ENCODE measurements at regions not wholly inside any gene's neighbourhood (a gene's known extent, or its start where the extent isn't known, plus 50 kb on each side); places are given as distances from the start of the nearest gene placed in this dataset.
"Not testable (repeated sequence)": the region's sequence is repeated elsewhere in the genome, so short reads cannot be mapped to it uniquely, and the experiment has no call there.

DNA sequence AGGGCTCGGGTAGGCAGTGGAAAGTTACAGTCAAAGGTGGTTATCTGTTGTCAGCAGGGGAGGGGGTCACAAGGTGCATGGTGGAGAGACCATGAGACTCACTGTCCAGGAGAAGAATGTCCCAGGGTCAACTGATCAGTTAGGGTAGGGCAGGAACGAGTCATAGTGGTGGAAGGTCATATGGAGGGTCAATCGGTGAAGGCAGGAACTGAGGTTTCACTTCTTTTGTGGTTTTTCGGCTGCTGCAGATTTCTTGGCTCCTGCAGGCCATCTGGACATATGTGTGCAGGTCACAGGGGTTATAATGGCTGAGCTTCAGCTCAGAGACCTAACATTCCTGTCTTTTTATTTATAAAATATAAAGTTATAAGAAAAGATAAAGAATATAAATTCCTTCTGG lies 506.2 kb upstream of the ROBO2 start:
- in situ Hi-C loops (cut with MboI; ENCODE audit: low pct_unique_long_range_greater_than_20kb, low sequenced_read_pairs); DNase-seq: not testable (repeated sequence)

DNA sequence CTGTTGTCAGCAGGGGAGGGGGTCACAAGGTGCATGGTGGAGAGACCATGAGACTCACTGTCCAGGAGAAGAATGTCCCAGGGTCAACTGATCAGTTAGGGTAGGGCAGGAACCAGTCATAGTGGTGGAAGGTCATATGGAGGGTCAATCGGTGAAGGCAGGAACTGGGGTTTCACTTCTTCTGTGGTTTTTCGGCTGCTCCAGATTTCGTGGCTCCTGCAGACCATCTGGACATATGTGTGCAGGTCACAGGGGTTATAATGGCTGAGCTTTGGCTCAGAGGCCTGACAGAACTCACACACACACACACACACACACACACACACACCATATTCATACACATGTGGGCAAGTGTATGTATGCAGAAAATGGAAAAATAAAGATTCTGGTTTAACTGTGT lies 502.0 kb upstream of the ROBO2 start:
- in situ Hi-C loops (cut with MboI; ENCODE audit: low pct_unique_long_range_greater_than_20kb, low sequenced_read_pairs); DNase-seq: not testable (repeated sequence)

DNA sequence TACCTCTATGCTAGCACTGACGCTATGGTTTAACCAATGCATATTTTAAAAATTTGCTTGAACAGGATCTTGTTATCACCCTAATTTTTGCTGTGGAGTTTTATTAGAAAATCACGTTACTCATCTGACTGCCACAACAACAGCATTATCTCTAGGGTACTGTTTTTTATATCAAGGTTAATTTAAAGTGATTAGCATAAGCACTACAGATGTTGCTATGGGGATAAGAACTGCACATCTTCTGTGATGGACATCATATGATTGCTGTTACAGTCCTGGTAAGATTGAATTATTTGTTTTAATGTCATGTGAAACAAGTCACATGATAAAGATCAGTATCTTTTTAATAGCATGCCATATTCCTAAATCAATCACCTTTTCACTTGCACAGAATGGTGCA lies 492.2 kb upstream of the ROBO2 start:
- DNase-seq = no peak
- in situ Hi-C loops (cut with MboI; ENCODE audit: low pct_unique_long_range_greater_than_20kb, low sequenced_read_pairs) = no loop called here

DNA sequence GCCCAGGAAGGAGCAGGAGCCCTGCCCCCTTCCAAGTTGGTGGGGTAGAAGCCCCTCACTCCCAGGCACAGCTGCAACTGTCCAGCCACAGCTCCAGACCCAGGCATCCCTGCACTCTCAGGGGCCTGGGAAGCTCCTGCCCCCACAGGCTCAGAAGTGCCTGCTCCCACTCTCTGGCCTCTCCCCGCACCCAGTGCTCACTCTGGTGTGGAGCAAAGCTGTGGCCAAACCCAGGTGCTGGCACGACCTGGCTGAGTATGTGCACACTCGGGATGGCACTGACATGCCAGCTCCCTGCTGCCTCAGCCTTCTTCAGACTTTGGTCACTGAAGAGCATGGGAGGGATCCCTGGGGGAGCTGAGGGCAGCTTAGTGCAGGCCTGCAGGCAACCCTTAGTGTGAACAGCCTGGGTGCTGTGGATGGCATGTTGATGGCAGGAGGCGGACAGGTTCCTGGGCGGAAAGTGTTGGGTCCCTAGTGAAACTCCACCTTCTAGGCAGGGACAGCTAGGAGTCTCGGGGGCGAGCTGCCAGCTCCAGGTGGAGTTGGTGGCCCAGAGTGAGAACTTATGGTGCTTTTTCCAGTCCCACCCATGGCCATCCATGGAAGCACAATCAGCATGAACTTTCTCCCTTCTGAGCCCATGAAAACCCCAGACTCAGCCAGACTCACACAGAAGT lies 489.2 kb upstream of the ROBO2 start:
- in situ Hi-C loops (cut with MboI; ENCODE audit: low pct_unique_long_range_greater_than_20kb, low sequenced_read_pairs) = no loop called here
- DNase-seq = no peak

DNA sequence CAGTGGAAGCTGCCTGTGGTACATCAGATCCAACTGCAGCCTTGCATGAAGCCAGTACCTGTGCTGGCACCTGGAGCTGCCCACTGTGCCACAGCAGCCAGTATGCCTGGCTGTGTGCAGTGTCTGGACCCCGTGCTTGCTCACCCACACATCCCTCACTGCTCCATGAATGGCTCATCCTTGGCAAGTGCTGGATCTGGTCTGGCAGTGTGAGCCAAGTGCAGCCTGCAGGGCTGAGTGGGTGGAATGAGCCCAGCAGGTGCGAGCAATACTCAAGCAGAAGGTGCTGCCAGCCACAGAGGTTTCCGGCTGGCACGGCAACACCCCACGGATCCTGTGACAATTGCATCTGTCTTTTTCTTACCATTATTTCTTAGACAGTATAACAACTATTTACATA lies 488.2 kb upstream of the ROBO2 start:
- in situ Hi-C loops (cut with MboI; ENCODE audit: low pct_unique_long_range_greater_than_20kb, low sequenced_read_pairs) = no loop called here

DNA sequence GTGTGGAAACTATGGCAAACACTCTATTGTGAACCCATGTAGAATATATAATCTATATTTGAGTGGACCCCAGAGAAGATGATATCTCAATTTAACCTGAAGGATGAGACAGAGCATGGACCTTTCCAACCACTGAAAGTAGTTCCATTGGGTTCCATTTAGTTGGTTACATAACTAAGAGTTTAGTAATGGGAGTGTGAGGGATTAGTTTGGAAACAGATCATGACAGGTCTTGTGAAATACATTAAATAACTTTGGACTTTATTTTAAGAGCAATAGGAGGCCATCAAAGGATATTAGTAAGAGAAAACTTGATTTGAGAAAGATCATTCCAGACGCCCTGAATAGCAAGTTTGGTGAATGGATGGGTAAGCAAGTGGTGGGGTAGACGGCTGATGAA lies 487.2 kb upstream of the ROBO2 start:
- in situ Hi-C loops (cut with MboI; ENCODE audit: low pct_unique_long_range_greater_than_20kb, low sequenced_read_pairs) = no loop called here
- no peak for DNase-seq

More for the DNA sequence above, 488.2 kb upstream of the ROBO2 start:
- DNase-seq = no peak

DNA sequence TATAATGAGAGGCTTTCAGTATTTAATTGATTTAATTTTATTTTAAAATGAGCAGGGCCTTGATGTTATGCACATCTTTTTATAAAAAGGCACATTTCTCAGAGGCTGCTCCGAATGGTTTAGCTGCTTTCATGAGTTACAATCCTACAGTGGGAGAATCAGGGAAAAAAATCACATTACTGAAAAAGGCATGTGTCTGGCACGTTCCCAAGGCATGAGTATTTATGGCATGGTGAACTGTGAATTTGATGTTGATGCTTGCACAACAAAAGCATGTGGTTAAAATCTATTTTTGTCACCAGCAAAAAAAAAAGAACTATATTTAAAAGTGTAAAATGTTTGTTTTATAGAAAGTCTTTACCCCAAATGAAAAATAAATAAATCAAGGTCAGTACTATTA lies 485.2 kb upstream of the ROBO2 start:
- DNase-seq = no peak
- in situ Hi-C loops (cut with MboI; ENCODE audit: low pct_unique_long_range_greater_than_20kb, low sequenced_read_pairs) = no loop called here

DNA sequence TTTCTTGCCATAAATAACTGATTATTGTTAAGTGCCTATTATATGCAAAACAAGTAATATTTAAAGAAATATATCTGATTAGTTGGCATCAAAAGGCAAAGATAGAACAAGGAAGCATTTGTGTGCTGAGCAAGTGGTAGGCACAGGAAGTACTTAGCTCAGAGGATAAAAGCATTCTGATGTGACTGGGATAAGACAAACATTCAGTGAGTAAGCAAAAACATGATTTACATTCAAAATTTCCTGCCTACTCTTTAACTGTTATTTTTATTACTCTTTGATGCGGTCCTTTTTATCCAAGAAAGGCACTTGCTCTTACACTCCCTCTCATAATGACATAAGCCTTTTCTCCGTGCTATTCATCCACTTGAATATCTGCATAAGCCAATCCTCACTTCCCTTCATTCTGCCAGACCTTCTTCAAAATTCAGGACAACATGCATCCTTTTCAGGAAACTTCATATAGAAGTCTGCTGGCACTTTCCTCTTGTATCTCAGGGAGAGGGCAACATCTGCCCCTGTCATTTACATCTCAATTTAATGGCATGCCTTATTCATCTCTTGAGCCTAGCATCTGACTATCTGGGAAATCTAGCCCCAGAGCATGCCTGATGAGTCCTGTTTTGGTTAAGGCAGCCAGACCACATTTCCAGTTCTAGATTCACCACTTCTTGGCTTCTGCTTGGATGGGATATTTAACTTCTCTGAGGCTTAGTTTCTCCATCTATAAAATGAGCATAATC lies 478.2 kb upstream of the ROBO2 start:
- in situ Hi-C loops (cut with MboI; ENCODE audit: low pct_unique_long_range_greater_than_20kb, low sequenced_read_pairs) = no loop called here

DNA sequence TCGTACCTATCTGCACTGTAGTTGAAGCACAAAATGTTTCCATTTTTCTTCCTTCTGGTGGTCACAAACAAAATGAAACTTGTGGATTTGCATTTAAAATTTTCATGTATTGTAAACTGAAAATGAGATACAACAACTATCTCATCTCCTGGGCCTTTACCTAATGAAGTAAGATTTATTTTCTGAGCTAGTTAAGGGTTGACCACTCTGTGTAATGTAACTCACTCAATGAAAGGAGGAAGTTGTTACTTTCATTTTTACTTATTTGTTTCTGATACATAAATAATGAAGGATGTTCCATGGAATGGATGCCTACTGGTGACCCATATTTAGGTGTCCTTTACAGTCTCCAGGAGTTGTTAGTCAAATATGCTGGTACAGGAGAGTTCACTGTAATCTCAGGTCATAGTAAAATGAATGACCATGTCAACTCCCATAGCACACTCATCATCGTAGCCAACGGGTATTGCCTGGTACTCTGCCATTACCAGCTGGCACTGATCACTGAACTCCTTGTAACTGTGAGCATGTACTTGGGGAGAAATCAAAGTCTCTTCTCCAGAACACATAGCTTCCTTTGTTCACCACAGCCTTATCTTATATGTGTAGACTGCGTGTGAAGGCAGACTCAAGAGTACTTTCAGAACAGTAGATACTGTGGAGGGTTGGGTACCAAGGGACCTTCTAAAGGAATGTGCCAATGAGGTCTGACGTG lies 474.2 kb upstream of the ROBO2 start:
- in situ Hi-C loops (cut with MboI; ENCODE audit: low pct_unique_long_range_greater_than_20kb, low sequenced_read_pairs) = no loop called here
- no peak for DNase-seq

More for the DNA sequence above, 478.2 kb upstream of the ROBO2 start:
- no peak for DNase-seq

DNA sequence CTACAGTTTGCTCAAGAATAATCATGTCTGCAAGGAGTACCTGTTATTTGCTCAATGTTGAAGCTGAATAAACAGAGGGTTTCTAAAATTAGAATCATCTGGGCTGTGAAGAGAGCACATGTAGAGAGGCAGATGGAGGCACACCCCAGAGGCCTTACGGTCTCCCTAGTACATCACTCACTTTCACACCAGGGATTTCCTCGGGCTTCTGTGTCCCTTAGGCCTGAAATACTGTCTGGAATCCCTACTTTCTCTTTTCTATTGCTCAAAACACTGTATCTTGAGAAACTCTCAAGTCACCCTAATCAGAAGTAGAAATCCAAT lies 473.7 kb upstream of the ROBO2 start:
- DNase-seq = no peak
- in situ Hi-C loops (cut with MboI; ENCODE audit: low pct_unique_long_range_greater_than_20kb, low sequenced_read_pairs) = no loop called here

DNA sequence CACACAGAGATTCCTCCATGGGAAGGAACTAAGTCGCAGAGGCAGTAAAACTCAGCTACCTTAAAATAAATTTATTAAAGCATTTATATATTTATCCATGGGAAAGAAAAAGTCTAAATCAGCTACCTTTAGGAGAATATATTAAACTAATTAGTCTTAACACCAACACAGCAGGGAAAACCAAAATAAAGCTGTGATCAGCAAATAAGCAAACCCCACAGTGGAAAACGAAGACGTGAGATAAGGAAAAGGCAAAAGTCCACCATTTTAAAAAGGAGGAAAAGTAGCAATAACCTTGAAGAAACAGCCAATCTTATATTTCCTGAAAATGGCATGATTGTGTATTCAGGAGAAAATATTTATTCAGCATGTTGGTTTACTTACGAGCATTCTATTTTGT lies 473.0 kb upstream of the ROBO2 start:
- no peak for DNase-seq
- in situ Hi-C loops (cut with MboI; ENCODE audit: low pct_unique_long_range_greater_than_20kb, low sequenced_read_pairs) = no loop called here

DNA sequence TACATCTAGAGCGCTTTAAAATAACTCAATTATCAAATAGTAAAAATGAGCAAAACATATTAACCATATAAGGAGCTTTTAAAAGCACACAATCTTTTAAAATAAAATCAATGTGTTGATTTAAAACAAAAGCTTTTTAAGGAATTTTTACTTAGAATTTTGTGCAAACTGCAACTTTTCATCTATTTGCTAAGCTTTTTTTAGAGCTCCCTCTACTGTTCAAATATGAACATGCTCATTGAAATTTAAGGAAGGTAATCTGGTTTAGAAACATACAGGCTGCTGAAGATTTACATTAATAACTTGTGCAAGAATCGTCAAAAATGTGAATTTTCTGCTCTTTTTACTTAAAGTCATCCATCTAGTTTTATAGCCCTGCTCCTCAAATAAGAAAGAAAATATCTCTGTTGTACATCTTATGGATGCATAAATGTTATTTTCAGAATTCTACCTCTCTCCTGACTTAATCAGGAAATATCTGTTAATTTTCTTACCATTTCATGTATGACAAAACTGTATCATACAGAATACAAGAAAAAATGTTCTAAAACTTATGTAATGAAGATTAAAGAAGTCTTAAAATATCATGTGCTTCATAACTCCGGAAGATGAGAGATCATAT lies 469.4 kb upstream of the ROBO2 start:
- in situ Hi-C loops (cut with MboI; ENCODE audit: low pct_unique_long_range_greater_than_20kb, low sequenced_read_pairs) = no loop called here
- peak; percentile 17 for DNase-seq

DNA sequence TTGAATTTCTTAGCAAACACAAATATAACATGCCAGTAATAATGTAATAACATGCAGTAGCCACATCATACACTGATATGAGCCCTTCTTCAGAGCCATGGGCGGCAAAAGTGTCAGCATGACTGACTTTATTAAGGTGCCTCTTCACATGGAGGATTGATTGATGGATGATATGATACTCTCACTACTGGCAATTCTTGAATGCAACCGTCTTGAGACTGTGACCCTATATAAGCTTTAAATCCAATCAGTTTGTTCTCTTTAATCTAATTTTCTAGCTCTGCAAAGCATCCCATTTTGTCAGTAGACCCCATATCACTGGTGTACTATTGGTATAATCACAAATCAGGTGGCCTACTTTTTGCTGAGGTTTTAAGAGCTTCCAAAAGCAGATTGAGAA lies 463.7 kb upstream of the ROBO2 start:
- in situ Hi-C loops (cut with MboI; ENCODE audit: low pct_unique_long_range_greater_than_20kb, low sequenced_read_pairs) = no loop called here
- no peak for DNase-seq

DNA sequence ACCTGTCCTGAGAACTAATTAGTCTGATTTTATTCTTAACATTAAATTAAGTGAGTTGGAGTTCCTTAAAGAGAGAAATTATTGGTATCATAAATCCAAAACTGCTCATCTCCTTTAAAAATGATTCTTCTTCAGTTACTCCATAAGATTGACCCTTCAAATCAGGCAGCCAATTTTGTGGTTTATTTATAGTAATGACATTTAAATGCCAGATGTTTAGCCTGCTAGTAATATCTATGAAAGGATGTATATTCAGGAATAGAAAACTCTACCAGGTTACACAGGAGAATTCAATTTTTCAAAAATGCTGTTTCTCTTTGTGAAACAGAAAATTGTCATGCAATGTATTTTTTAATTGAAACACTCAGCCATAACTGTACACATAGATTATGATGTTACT lies 457.8 kb upstream of the ROBO2 start:
- in situ Hi-C loops (cut with MboI; ENCODE audit: low pct_unique_long_range_greater_than_20kb, low sequenced_read_pairs) = no loop called here
- no peak for DNase-seq

DNA sequence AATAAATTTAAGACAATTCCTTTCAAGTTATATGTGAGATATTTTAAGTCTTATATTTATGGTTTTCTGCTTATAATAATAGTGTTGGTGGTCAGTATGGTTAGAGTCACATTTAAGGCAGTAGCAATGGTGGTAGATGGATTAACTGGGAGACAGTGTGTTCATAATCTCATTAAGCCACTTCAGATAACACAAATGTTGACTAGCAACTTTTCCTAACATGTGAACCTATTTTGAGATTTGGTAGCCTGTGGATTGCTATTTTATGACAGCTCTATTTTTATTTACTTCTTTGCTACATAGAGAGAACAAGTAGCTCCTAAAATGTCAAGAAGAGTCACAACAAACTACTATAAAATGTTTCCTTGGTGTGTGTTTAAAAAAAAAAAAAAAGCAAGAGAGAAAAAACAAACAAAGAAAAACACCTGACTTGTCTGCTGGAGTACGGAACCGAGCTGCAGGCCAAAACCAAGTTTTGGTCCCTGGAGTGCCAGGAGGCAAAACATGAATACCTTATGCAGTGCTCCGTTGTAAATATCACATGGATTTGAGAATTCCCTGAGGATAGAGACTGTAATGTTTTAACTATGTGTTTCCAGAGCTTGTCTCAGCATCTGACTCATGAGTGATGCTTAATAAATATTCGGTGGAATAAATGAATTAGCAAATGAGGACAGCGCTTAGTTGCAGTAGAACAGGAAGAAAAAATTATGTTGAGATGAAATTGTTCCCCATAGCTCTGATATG lies 457.1 kb upstream of the ROBO2 start:
- DNase-seq = no peak
- in situ Hi-C loops (cut with MboI; ENCODE audit: low pct_unique_long_range_greater_than_20kb, low sequenced_read_pairs) = no loop called here

DNA sequence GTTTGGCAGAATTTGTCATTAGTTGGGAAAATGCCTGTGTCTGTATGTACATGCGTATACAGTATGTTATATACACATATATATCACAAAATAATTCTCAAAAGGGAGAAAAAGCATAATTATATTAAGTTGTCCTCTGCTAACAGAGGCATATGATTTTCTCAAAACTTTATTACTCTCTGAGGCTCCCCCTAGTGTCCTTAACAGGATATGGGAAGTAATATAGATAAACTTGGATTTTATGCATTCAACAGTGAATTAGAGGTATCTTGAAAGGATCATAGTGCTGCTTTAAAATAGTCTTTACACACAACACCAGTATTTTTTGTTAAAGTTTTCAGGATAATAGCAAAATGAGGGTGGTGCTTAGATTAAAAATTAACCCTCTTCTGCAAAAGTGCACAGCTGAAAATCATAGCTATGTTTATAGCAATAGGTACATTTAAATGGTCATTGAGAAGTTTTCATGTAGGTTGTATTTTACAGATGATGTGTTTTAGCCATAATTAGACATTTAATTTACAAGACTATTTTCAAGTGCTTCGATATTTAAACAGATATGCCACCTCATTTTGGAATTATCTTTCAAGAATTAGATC lies 454.0 kb upstream of the ROBO2 start:
- in situ Hi-C loops (cut with MboI; ENCODE audit: low pct_unique_long_range_greater_than_20kb, low sequenced_read_pairs) = no loop called here
- DNase-seq = peak; percentile 18

DNA sequence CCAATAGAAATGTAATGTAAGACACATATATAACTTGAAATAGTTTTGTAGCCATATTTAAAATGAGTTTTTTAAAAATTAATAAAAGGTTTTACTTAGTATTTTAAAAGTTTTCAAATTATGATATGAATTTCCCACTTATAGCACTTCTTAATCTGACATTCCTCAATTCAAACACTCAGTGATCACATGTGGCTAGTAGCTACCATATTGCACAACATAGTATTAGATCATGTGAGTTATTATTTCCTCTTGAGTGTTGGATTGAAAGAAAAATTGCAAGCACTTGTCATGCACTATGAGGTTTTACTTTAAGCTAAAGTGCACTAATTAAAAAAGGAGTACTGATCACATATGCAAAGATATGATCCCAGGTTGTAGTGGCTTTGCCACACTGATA lies 453.4 kb upstream of the ROBO2 start:
- in situ Hi-C loops (cut with MboI; ENCODE audit: low pct_unique_long_range_greater_than_20kb, low sequenced_read_pairs) = no loop called here

DNA sequence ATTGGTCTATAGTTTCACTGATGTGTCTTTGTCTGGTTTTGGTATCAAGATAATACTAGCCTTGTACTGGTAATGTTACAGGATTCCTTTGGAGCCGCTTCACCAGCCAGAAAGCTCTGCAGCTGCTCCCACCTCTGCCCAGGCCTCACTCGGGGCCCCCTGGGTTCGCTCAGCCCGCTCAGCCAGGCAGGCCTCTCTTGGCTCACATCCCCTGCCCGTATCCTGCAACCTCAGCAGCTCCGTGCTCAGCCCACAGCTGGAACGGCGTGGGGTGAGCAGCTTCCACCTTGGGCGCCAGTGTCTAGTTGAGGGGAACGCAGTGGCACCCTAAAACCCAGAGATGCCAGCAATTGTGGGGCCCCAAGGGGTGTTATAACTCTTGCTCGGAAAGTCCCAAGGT lies 429.7 kb upstream of the ROBO2 start:
- in situ Hi-C loops (cut with MboI; ENCODE audit: low pct_unique_long_range_greater_than_20kb, low sequenced_read_pairs) = no loop called here
- DNase-seq = no peak

More for the DNA sequence above, 453.4 kb upstream of the ROBO2 start:
- DNase-seq = no peak

DNA sequence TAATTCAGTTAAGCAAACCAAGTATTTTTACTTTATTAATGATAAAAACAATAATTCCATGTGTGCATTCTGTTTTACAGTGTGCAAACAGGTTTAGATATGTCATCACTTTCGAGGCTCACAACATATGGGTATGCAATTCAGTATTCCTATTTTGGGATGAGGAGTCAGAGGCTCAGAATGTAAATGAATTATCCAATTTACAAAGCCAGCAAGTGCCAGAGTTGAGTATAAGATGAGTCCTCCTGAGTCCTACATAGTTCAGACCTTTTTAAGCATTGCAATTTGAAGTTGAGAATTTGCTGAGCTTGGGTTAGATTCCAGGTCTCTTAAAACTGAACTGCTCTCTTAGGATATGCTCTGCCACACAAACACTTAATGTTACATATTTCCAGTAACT lies 424.2 kb upstream of the ROBO2 start:
- no peak for DNase-seq
- in situ Hi-C loops (cut with MboI; ENCODE audit: low pct_unique_long_range_greater_than_20kb, low sequenced_read_pairs) = no loop called here
